Ishikawa (cell line): ENCODE measurements at regions not wholly inside any gene's neighbourhood (a gene's known extent, or its start where the extent isn't known, plus 50 kb on each side); places are given as distances from the start of the nearest gene placed in this dataset.

ENCODE experiments used
- CEBPB ChIP-seq: IDR thresholded peaks from 2 replicates; pipeline ENCODE4 v1.6.1; 2012
- CREB1 ChIP-seq: IDR thresholded peaks from 2 replicates; pipeline ENCODE4 v1.6.1; 2012; ENCODE audit warnings: low read depth
- EGR1 ChIP-seq: IDR thresholded peaks from 2 replicates; pipeline ENCODE4 v1.6.1; 2012
- EP300 ChIP-seq: IDR thresholded peaks from 2 replicates; pipeline ENCODE4 v1.6.1; 2012; ENCODE audit warnings: borderline replicate concordance
- FOXM1 ChIP-seq: IDR thresholded peaks from 2 replicates; pipeline ENCODE4 v1.6.1; 2012; ENCODE audit warnings: low read depth, borderline replicate concordance
- NFIC ChIP-seq: IDR thresholded peaks from 2 replicates; pipeline ENCODE4 v1.6.1; 2012
- RAD21 ChIP-seq: IDR thresholded peaks from 2 replicates; pipeline ENCODE4 v1.6.1; 2012; ENCODE audit warnings: low read depth
- TAF1 ChIP-seq: IDR thresholded peaks from 2 replicates; pipeline ENCODE4 v1.6.1; 2012; ENCODE audit warnings: low read depth, mild to moderate bottlenecking
- TCF12 ChIP-seq: IDR thresholded peaks from 2 replicates; pipeline ENCODE4 v1.6.1; 2012; ENCODE audit warnings: low read depth
- TEAD4 ChIP-seq: IDR thresholded peaks from 2 replicates; pipeline ENCODE4 v1.6.1; 2012
- USF1 ChIP-seq: IDR thresholded peaks from 2 replicates; pipeline ENCODE4 v1.6.1; 2012
- YY1 ChIP-seq: IDR thresholded peaks from 2 replicates; pipeline ENCODE4 v1.6.1; 2012; ENCODE audit warnings: low read depth
- ZBTB7A ChIP-seq: IDR thresholded peaks from 2 replicates; pipeline ENCODE4 v1.6.1; 2012; ENCODE audit warnings: low read depth
- TF ChIP-seq, protein P1 (sequence below): IDR thresholded peaks from 2 replicates; pipeline ENCODE4 v1.6.1; 2012
- TF ChIP-seq, protein P2 (sequence below): IDR thresholded peaks from 2 replicates; pipeline ENCODE4 v1.6.1; 2012; ENCODE audit warnings: low read depth, mild to moderate bottlenecking

DNA sequence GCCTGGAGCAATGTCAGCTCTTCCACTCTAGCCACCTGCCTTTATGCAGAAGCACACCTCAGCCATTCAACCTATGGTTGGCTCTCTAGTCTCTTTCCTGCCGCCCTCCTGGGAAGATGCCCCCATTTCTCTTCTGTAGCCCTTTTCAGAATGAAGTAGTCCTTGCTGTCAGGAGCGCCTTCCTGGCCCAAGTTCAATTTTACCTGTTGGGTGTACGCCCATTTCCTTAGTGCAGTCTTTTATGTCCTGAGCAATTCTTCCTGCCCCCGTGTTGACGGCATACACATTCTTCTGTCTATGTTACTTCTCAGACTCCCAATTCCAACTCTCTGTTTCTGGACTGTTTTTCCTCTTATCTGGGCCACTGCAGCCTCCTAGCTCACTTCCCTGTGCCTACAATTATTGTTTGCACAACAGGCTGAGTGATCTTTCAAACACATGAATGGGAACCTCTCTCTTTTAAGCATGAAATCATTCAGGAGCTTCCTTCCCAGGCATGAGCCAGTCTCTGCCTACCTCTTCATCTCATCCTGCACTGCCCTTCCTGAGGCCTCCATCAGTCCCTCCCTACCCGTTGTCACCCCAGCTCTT lies 389.2 kb downstream of the CD83 start:
- TF ChIP-seq TAF1 (no peak), EGR1 (no peak), ZBTB7A (no peak), RAD21 (no peak), NFIC (no peak), YY1 (no peak), CREB1 (no peak), FOXM1 (no peak), EP300 (no peak), CEBPB (no peak), USF1 (no peak), TEAD4 (no peak), TCF12 (no peak)
- TF ChIP-seq, protein P1, sequence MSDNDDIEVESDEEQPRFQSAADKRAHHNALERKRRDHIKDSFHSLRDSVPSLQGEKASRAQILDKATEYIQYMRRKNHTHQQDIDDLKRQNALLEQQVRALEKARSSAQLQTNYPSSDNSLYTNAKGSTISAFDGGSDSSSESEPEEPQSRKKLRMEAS, result no peak
- TF ChIP-seq, protein P2, sequence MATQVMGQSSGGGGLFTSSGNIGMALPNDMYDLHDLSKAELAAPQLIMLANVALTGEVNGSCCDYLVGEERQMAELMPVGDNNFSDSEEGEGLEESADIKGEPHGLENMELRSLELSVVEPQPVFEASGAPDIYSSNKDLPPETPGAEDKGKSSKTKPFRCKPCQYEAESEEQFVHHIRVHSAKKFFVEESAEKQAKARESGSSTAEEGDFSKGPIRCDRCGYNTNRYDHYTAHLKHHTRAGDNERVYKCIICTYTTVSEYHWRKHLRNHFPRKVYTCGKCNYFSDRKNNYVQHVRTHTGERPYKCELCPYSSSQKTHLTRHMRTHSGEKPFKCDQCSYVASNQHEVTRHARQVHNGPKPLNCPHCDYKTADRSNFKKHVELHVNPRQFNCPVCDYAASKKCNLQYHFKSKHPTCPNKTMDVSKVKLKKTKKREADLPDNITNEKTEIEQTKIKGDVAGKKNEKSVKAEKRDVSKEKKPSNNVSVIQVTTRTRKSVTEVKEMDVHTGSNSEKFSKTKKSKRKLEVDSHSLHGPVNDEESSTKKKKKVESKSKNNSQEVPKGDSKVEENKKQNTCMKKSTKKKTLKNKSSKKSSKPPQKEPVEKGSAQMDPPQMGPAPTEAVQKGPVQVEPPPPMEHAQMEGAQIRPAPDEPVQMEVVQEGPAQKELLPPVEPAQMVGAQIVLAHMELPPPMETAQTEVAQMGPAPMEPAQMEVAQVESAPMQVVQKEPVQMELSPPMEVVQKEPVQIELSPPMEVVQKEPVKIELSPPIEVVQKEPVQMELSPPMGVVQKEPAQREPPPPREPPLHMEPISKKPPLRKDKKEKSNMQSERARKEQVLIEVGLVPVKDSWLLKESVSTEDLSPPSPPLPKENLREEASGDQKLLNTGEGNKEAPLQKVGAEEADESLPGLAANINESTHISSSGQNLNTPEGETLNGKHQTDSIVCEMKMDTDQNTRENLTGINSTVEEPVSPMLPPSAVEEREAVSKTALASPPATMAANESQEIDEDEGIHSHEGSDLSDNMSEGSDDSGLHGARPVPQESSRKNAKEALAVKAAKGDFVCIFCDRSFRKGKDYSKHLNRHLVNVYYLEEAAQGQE, result no peak

GRCh38 chr6:14509120-14509519 lies 391.5 kb downstream of the CD83 start:
- TF ChIP-seq, protein P1, result no peak
- TF ChIP-seq, protein P2, result no peak
- TF ChIP-seq FOXM1, result no peak
- no peak for TF ChIP-seq TEAD4
- TF ChIP-seq CREB1, result no peak
- no peak for TF ChIP-seq ZBTB7A
- TF ChIP-seq RAD21, result no peak
- TF ChIP-seq TCF12, result no peak
- TF ChIP-seq YY1, result no peak
- TF ChIP-seq EGR1, result no peak
- TF ChIP-seq TAF1, result no peak
- no peak for TF ChIP-seq EP300
- no peak for TF ChIP-seq USF1
- no peak for TF ChIP-seq CEBPB

DNA sequence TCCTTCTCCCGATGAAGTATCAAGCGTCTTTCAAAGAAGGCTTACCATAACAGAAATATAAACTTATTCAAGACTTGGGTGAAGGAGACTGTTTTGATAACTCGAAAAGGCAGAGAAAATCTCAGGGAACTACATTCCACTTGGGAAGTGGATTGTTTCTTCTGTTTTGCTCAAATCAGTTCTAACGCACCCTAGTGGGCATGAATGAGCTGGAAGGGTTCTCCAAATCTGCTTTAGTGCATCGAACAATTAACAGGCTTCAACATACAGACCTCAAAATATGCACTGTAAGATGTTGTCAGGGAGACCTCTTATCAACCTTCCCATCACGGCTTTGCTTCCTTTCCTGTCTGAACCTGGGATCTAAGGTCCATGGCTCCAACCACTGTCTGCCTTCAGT lies 392.5 kb downstream of the CD83 start:
- TF ChIP-seq TEAD4, result no peak

GRCh38 chr6:14511061-14511586 lies 393.6 kb downstream of the CD83 start:
- TF ChIP-seq YY1 (no peak), TEAD4 (no peak), USF1 (no peak), FOXM1 (no peak), RAD21 (no peak), CREB1 (no peak), NFIC (no peak), EP300 (no peak)
- TF ChIP-seq, protein P2, result no peak
